K562 (cell line): ENCODE measurements at regions not wholly inside any gene's neighbourhood (a gene's known extent, or its start where the extent isn't known, plus 50 kb on each side); places are given as distances from the start of the nearest gene placed in this dataset.

Source experiments
- ATAC-seq: fragments of 200-7000 bp; cut with Tn5 transposase; 3 replicates; pipeline ENCODE4 v1.9.1; 2020; ENCODE audit warnings: moderate library complexity
- BruUV-seq: library from RNA; stranded (reverse); fragments of 400-500 nt; replicated peaks from 2 replicates; lab custom pipeline; 2021; lab: Mats Ljungman, UMichigan
- CTCF ChIA-PET: fragments of 300-600 bp; formaldehyde crosslinking; extraction: SDS; loops from one replicate; lab custom pipeline; 2021; ENCODE audit warnings: low intra/inter-chr PET ratio; lab: Yijun Ruan, JAX
- POLR2A ChIA-PET: fragments of 300-600, 350-650 bp; sonication (Branson Sonifier 250); formaldehyde crosslinking; extraction: SDS; loops from one replicate; lab custom pipeline; 2021; ENCODE audit warnings: antibody characterized with exemption, inconsistent platforms; lab: Yijun Ruan, JAX
- DNase-seq, 4 experiments: peaks; one replicate each; pipeline versions ENCODE4 v3.0.0 to v3.0.0-alpha.2; 2011 to 2018; ENCODE audit warnings: low spot score in 3 of 4, mixed read lengths in 3 of 4; ENCODE audit errors: extremely low read depth in 1 of 4
- FAIRE-seq: peaks from 2 replicates; lab custom pipeline; 2011; peaks lifted over from hg19 to GRCh38; lab: Jason Lieb, UNC
- H2AFZ ChIP-seq: 2 replicates; pipeline ENCODE4 v1.6.0; 2011; ENCODE audit warnings: low read depth, low read length, control low read depth, inconsistent platforms
- H3K27ac ChIP-seq: fragments of 200-600 bp; 3 replicates; pipeline ENCODE4 v1.8.0; 2011; ENCODE audit warnings: low read depth, mild to moderate bottlenecking, control low read depth, inconsistent platforms, low read length, moderate library complexity, mixed read lengths; ENCODE audit errors: extremely low read depth
- H3K27me3 ChIP-seq, 2 experiments: fragments of 300-600 bp in 1 of 2; 2 replicates in 1 of 2; 3 replicates in 1 of 2; pipeline versions ENCODE4 v1.6.0 to v1.8.0; 2011; ENCODE audit warnings: inconsistent platforms in 2 of 2, low read length in 2 of 2, mild to moderate bottlenecking in 1 of 2, mixed read lengths in 1 of 2, moderate library complexity in 1 of 2; ENCODE audit not compliant: control insufficient read depth in 2 of 2, insufficient read depth in 2 of 2
- H3K36me3 ChIP-seq: fragments of 300-600 bp; 3 replicates; pipeline ENCODE4 v1.8.0; 2011; ENCODE audit warnings: mild to moderate bottlenecking, low read length, inconsistent platforms; ENCODE audit not compliant: control insufficient read depth, insufficient read depth
- H3K4me1 ChIP-seq, 2 experiments: fragments of 200-600 bp in 1 of 2; replicated peaks in 1 of 2; 2 replicates in 1 of 2; 3 replicates in 1 of 2; pipeline versions ENCODE4 v1.5.1 to v1.8.0; 2011; ENCODE audit warnings: inconsistent platforms in 2 of 2, low read length in 2 of 2, mild to moderate bottlenecking in 1 of 2, mixed read lengths in 1 of 2, moderate library complexity in 1 of 2; ENCODE audit not compliant: control insufficient read depth in 2 of 2, insufficient read depth in 2 of 2
- H3K4me2 ChIP-seq: 2 replicates; pipeline ENCODE4 v1.6.1; 2011; ENCODE audit warnings: low read length, control low read depth, inconsistent platforms, mixed read lengths; ENCODE audit not compliant: insufficient read depth
- H3K4me3 ChIP-seq: fragments of 200-600 bp; sonication (generic), shearing (Covaris generic); 2 replicates; pipeline ENCODE4 v1.5.1; 2016; ENCODE audit warnings: control low read depth, inconsistent platforms
- H3K79me2 ChIP-seq: fragments of 200-600 bp; 3 replicates; pipeline ENCODE4 v1.8.0; 2011; ENCODE audit warnings: low read length, inconsistent platforms; ENCODE audit not compliant: control insufficient read depth, insufficient read depth
- H3K9ac ChIP-seq, 2 experiments: 2 replicates each; pipeline versions ENCODE4 v1.6.0 to v1.6.1; 2011; ENCODE audit warnings: low read depth in 2 of 2, low read length in 2 of 2, control low read depth in 1 of 2, inconsistent platforms in 1 of 2, mild to moderate bottlenecking in 1 of 2, mixed read lengths in 1 of 2; ENCODE audit not compliant: insufficient read depth in 1 of 2
- H3K9me1 ChIP-seq: one replicate; pipeline ENCODE4 v1.6.0; 2011; ENCODE audit warnings: inconsistent platforms, mild to moderate bottlenecking, low read length, moderate library complexity; ENCODE audit not compliant: control insufficient read depth, insufficient read depth
- H3K9me3 ChIP-seq: replicated peaks from 2 replicates; pipeline ENCODE4 v1.5.1; 2011; ENCODE audit warnings: low read depth, low read length, inconsistent platforms; ENCODE audit not compliant: control insufficient read depth, insufficient read depth
- H4K20me1 ChIP-seq: replicated peaks from 2 replicates; pipeline ENCODE4 v1.6.1; 2011; ENCODE audit warnings: low read length, inconsistent platforms, mixed read lengths; ENCODE audit not compliant: control insufficient read depth, insufficient read depth
- CHD7 ChIP-seq: fragments of 200-600 bp; sonication (generic); IDR thresholded peaks from one replicate; pipeline ENCODE4 v1.6.1; 2012; ENCODE audit warnings: mild to moderate bottlenecking, low read depth, low read length, inconsistent platforms
- ERF ChIP-seq: fragments of 450-650 bp; formaldehyde crosslinking; IDR thresholded peaks from 2 replicates; pipeline ENCODE4 v1.4.0; 2020; ENCODE audit warnings: mild to moderate bottlenecking, mixed read lengths
- KLF1 ChIP-seq: fragments of 450-650 bp; IDR thresholded peaks from 2 replicates; pipeline ENCODE4 v1.6.1; 2016; ENCODE audit warnings: missing genetic modification characterization, missing compliant biosample characterization
- ZBTB11 ChIP-seq, 3 experiments: fragments of 200-800 bp in 1 of 3; fragments of 250-450 bp in 1 of 3; fragments of 450-650 bp in 1 of 3; sonication (Bioruptor Pico) in 1 of 3; sonication (Bioruptor generic) in 1 of 3; formaldehyde crosslinking in 1 of 3; IDR thresholded peaks; 2 replicates each; pipeline versions ENCODE4 v1.6.1 to v1.8.0; 2016 to 2022; ENCODE audit warnings: mild to moderate bottlenecking in 2 of 3, missing genetic modification characterization in 2 of 3, missing compliant biosample characterization in 1 of 3, moderate library complexity in 1 of 3
- ZNF324 ChIP-seq: fragments of 250-450 bp; sonication (Bioruptor Pico); IDR thresholded peaks from 2 replicates; pipeline ENCODE4 v1.4.0; 2020; ENCODE audit warnings: mild to moderate bottlenecking
- WGBS: fragments of 100-300 bp; shearing (Covaris generic); methylation state at CpG from one replicate; pipeline ENCODE4 v1.1.6; 2016; ENCODE audit warnings: low coverage, mixed read lengths; ENCODE audit not compliant: insufficient coverage; ENCODE audit errors: missing lambda C conversion rate; 5-methylcytosine and 5-hydroxymethylcytosine counted together
- in situ Hi-C: fragments of 300-500 bp; cut with MboI; formaldehyde crosslinking; loops from 4 replicates; pipeline ENCODE4 v1.15.0; 2018; ENCODE audit warnings: inconsistent platforms, mixed read lengths
- intact Hi-C: fragments of 100-400 bp; cut with micrococcal nuclease; formaldehyde crosslinking; loops from 2 replicates; pipeline ENCODE4 v1.14.2; 2022

GRCh38 chr7:22566592-22566991 is 66.6 kb upstream of the STEAP1B start:
- ATAC-seq (no peak), DNase-seq (no peak), FAIRE-seq (no peak)
- no peaks in the 10 kb centered on the region for H3K36me3 ChIP-seq
- H3K4me2 ChIP-seq, result no peak overlapping the region
- H3K9ac ChIP-seq, result no peak overlapping the region
- peaks cover 15 to 49% of the 10 kb centered on the region in 2 experiments for H3K4me1 ChIP-seq
- intact Hi-C loops (loop anchor here (10.0 kb wide), 1 partner anchor 288 kb away; no protein-coding TSS in a partner anchor), in situ Hi-C loops (no loop called here)
- H3K9me1 ChIP-seq, result no peaks in the 10 kb centered on the region
- CTCF ChIA-PET, result no interaction called here
- no peaks in the 10 kb centered on the region for H3K27me3 ChIP-seq
- 53% methylated on average over 4 of the region's 4 CpGs for WGBS
- POLR2A ChIA-PET, result no interaction called here
- no peak overlapping the region for H3K27ac ChIP-seq
- H3K9me3 ChIP-seq, result no peaks in the 10 kb centered on the region
- no peak overlapping the region for H3K4me3 ChIP-seq
- H4K20me1 ChIP-seq, result no peaks in the 10 kb centered on the region
- peaks cover 6% of the 10 kb centered on the region; the same call in 2 of the 3 replicates for H3K79me2 ChIP-seq
- BruUV-seq, result no TSS peak
- no peak overlapping the region for H2AFZ ChIP-seq
- no peak for TF ChIP-seq ERF (CRISPR knock-in tag)
- TF ChIP-seq CHD7, result no peak
- TF ChIP-seq KLF1 (tag), result no peak
- no peak for TF ChIP-seq ZBTB11 (CRISPR knock-in tag; IDR thresholded peaks at IDR 0.05)
- TF ChIP-seq ZNF324 (CRISPR knock-in tag), result no peak
